HG02610 (cell line): ENCODE measurements at regions not wholly inside any gene's neighbourhood (a gene's known extent, or its start where the extent isn't known, plus 50 kb on each side); places are given as distances from the start of the nearest gene placed in this dataset.
"Not testable (repeated sequence)": the region's sequence is repeated elsewhere in the genome, so short reads cannot be mapped to it uniquely, and the experiment has no call there.

Experiments used
- ATAC-seq: cut with Tn5 transposase; IDR thresholded peaks from one replicate; pipeline ENCODE4 v1.9.1; 2021; ENCODE audit warnings: mild to moderate bottlenecking, moderate library complexity; ENCODE audit not compliant: unreplicated experiment

DNA sequence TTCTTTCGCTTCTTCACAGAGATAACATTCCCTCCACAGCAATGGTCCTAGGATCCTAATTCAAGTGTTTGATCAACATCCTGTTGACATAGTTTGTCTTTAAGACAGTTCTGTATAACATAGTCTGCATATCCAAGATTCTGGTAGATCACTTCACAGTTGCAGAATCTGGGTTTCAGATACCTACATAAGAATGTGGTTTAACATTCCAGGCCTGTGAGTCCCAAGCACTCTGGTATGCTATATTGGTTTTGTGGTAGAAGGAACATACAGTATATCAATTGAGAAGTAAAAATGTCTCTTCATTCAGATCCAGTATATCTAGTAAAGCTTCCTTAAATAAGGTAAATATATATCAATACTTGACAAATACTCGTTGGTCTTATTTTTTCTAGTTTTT, 914.2 kb upstream of the CDH6 start:
- ATAC-seq: no peak

DNA sequence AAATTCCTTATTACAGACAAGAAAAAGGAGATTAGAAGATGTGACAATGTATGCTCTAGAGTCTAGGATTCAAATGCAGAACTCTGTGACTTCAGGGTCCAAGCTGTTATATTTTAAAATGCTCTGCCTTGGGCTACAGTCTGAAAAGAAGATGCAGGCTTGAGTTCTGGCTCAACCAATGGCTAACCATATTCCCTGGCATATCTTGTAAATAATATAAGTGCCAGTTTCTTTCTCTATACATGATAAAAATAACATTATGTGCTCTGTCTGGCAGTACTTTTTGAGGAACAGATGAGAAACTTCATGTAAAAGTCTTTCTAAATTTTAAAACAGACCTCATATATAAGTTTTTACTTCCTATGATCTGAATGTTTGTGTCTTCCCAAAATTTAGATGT, 926.5 kb upstream of the CDH6 start:
- ATAC-seq: no peak

DNA sequence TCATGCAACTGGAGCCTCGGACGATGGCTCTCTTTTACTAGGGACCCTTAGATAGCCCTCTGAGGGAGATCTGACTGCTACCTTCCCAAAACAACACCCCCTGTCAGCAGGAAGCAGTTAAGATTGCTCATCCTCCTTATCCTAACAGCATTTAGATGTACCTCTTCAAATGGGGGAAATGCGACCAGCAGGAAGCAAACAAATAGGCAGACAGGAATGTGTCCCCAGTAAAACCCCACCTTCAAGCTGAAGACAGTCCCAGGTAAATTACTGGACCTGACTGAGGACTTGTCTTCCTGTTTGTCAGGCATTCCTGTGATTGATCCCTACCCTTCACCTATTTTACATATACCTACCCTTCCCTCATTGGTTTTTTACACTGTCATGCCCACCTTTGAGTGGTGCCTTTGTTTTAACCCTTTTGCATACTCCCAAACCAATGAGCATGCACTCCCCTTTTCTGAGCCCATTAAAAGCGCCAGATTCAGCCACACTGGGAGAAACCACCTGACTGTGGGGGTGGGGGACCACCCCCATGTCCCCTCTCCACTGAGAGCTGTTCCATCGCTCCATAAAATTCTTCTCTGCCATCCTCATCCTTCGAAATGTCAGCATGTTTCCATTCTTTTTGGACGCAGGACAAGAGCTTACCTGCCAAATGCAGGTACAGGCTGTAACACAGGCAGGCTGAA, 954.0 kb upstream of the CDH6 start:
- ATAC-seq: no peak

DNA sequence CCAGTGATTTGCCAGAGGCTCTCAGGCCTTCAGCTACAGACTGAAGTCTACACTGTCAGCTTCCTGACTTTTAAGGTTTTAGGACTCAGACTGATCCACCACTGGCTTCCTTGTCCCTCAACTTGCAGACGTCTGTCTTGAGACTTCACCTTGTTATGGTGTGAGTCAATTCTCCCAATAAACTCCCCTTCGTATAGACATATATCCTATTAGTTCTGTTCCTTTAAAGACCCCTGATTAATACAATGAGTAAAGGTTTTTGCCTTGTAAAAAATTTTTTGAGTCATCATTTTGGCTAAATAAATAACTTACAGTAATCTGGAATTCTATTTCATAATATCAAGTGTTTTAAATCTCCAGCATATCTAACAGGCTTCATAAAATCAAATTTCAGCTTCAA, 956.3 kb upstream of the CDH6 start:
- ATAC-seq: no peak

DNA sequence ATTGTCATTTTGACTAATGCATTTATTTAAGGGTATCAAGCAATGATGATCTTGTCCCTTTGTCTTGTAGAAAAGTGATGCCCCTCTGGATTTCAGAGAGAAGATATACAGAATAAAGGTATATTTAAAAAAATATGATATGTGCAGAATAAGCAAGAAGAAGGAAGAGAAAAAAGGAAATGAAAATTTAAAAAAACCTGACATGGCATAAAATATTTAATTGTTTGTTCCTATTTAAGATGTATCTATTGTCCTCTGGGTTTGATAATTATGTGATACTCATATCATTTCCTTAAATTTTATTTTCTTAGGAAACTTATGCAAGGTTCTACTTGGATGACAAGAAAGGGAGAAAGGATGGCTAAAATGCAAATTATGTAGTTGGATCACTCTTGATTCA, 983.7 kb upstream of the CDH6 start:
- no peak for ATAC-seq

DNA sequence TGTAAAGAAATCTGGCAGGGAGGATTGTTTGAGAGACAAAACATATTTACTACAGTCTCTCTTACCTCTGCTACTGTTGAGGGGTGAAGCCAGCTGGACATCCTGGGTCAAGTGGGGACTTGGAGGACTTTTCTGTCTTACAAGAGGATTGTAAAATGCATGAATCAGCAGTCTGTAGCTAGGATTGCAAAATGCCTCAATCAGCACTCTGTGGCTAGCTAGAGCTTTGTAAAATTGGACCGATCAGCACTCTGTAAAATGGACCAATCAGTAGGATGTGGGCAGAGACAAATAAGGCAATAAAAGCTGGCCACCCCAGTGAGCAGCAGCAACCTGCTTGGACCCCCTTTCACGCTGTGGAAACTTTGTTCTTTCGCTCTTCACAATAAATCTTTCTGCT, 995.8 kb upstream of the CDH6 start:
- no peak for ATAC-seq

DNA sequence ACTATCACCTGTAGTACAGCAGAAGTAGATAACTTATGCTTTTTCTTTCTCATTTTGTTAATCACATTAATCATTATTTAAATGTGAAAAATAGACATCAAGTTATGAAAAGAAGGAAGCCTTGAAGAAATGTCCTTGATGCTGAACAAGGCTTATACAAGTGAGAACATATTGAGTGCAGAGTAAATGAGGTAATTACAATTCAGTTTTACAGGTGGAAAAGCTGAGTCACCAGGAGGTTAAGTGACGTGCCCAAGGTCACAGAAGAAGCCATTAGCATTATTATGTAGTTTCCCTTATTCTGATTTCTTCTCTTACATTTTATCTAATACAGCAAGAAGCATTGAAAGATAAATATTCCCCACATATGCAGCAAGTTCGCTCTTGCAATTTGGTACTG, 998.5 kb upstream of the CDH6 start:
- ATAC-seq: no peak

DNA sequence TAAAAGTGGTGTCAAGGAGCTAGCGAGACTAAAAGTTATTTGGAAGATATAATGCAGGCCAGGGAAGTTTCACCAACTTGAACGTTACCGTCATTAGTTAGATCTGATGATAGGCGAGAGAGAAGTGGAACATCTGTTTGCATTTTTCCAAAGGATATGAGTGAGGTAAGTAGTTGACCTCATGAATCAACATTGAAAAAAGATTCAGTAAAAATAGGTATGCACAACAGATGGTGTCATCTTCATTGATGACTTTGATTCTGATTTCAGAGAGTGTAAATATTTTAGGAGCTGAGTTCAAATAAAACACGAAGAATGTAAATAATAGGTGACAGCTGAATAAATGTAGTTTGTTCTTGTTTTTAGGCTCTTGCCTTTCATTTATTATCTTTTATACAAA, 998.9 kb upstream of the CDH6 start:
- ATAC-seq: no peak

DNA sequence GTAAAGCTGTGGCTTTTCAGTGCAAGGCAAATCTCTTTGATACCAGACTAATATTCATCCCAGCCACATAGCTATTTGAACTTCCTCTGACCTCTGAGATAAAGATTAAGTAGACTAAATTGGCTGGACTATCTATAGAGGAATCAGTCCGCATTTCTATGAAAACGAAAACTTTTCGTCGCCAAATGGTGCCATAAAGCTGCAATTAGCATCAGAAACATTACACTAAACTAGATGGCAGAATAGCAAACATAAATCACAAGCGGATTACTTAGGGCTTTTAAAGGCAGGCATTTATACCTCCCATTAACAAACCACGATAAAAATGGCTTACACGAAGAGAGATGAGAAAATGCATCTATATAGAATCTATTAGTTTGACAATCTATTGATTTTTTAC, 1009.7 kb upstream of the CDH6 start:
- ATAC-seq: no peak

DNA sequence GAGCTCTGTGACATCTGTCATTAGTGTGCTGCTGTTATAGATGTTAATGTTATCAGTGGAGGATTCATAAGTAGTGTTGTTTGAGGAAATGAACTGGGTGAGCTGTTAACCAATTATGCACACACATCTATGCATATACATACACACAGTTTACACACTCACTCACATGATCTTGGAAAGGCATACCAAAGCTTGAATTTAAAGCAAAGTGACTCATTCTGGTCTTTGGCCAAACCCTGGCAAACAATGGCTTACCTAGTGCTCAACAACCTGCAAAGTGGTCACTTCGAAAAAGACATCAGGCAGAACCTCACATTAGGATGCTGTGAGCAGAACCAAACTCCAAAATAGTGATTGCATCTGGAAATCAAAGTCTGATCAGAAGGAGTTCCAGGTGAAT, 1037.3 kb upstream of the CDH6 start:
- ATAC-seq: no peak

DNA sequence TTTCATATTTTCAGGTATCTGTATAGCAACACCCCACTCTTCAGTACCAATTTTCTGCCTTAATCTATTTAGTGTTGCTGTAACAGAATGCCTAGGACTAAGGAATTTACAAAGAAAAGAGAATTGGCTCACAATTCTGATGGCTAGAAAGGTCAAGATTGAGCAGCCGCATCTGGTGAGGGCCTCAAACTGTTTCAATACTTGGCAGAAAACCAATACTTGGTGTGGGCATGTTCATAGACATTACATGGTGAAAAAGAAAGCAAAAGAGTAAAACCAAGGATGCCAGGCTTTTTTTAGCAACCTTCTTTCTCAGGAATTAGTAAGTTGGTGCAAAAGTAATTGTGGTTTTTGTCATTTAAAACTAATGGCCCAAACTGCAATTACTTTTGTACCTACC, 1041.1 kb upstream of the CDH6 start:
- ATAC-seq: no peak

DNA sequence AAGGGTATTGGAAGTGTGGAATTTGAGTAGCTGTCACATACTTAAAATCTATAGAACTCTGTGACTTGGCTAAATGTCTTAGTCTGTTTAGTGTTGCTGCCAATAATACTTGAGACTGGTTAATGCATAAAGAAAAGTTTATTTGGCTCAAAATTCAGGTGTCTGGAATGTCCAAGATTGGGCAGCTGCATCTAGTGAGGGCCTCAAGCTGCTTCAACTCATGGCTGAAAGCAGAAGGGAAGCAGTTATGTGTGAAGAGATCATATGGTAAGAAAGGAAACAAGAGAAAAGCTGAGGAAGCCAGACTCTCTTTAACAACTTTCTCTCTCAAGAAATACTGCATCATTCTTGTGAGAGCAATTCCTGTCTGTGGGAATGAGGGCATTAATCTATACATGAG, 1043.3 kb upstream of the CDH6 start:
- no peak for ATAC-seq

DNA sequence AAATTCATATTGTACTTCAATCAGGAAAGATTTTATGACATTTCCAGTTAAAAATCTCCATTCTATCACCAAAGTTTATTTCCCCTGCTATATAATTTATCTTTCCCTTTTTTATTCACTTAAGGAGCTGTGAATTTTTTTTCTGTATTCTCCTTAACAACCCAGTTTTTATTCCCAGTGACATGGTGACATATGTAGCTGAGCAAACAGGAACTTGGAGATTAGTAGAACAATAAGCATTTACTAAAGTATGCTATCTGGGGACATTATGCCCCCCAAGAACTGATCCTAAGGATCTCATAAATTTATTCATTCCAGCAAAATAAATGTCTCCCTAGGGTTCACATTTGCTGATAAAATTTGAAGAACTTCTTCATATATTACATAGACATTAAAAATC, 1044.0 kb upstream of the CDH6 start:
- ATAC-seq: no peak

DNA sequence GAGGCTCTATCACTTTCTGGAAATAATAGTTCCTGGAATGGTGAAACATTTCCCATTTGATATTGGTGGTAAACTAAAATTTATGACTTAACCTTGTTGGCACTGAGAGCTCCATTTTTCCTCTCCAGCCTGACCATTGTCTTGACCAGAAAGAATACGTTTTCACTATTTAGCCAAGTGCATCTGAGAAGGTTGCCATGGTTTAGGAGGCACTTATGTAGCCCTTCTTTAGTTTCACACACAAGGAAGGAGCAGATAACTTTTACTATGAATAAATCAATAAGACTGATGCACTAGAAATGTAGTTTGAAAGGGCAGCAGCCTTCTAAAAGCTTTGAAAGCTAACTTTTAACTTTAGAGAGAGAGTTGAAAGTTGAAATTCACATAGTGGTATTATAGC, 1045.5 kb upstream of the CDH6 start:
- ATAC-seq: no peak

DNA sequence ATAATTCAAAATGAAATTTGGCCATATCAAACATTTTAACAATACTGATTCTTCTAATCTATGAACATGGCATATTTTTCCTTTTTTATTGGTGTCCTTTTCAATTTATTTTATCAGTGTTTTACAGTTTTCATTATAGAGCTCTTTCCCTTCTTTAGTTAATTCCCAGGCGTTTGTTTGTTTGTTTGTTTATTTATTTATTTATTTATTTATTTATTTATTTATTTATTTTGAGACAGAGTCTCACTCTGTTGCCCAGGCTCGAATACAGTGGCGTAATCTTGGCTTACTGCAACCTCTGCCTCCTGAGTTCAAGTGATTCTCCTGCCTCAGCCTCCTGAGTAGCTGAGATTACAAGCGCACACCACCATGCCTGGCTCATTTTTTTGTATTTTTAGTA, 1049.4 kb upstream of the CDH6 start:
- ATAC-seq: not testable (repeated sequence)

DNA sequence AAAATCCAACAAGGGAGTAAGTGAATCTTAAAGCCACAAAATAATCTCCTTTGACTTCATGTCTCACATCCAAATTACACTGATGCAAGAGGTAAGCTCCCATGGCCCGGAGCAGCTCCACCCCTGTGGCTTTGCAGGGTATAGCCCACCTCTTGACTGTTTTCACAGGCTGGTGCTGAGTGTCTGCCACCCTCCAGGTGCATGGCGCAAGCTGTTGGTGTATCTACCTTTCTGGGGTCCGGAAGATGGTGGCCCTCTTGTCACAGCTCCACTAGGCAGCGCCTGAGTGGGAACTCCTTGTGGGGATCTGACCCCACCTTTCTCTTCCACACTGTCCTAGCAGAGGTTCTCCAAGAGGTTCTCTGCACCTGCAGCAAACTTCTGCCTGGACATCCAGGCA, 1051.1 kb upstream of the CDH6 start:
- ATAC-seq: no peak

DNA sequence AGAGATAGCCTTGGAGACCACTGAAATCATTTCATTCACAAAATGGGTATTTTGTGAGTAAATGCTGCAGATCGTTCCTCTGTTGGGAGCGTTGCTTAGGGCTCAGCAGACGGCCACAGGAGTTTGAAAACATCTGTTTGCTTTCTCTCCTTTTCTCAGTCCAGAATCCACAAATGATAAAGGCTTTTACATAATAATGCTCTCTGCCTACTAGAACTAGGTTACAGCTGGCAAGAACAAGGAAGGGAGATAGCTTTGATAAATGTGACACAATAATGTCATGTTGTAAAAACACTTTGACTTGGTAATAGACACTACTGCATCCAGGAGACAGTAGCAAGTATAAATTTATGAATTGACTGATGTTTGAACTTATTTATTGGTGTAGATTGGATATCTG, 1072.4 kb upstream of the CDH6 start:
- no peak for ATAC-seq

DNA sequence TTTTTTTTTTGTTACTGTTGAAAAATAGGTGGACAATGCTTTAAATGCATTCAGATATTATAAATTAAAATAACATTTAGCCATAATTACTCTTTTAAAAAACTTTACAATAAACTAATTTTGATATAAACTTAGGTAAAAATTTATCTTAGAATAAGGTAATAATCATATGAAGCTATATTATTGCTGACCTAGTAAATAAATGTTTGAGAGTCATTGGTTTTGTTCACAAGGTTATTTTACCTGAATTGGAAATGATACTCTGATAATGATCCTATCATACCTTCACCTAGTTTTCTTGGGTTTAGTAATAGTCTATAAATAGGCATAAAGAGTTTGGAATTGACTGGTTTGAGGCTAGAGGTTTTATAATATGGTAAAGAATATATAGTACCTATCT, 1076.4 kb upstream of the CDH6 start:
- no peak for ATAC-seq

DNA sequence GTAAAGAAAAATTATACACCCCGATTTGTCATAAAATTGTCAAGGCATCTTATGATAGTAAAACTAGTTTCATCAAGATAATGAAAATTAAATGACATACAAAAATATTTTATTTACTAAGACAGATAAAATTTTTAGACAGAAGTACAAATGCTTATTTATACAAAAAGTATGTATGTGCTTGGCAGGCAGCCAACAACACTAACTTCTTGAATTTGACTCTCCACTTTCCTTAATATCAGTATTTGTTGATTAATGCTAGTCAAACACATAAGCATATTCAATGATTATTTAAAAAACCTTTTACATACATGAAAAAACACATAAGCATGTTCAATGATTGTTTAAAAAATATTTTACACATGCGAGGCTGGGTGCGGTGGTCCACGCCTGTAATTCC, 1079.9 kb upstream of the CDH6 start:
- ATAC-seq: no peak

DNA sequence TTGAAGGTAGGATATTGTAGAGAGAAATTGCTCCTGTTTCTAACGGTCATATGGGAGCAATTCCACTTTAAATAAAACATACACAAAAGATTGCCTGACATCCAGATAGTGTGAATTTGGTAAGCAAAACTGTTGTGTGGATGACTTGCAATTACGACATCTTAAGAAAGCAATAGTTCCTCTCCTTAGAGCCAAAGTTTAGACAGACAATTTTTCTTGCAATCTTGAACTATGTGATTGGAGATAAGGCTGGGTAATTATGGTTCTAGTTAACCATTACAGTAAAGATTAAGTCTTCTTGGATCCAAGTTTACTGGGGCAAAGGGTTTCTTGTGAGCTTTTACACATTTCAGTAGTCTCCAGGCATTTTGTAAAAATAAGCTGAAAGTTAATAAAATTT, 1080.6 kb upstream of the CDH6 start:
- no peak for ATAC-seq

DNA sequence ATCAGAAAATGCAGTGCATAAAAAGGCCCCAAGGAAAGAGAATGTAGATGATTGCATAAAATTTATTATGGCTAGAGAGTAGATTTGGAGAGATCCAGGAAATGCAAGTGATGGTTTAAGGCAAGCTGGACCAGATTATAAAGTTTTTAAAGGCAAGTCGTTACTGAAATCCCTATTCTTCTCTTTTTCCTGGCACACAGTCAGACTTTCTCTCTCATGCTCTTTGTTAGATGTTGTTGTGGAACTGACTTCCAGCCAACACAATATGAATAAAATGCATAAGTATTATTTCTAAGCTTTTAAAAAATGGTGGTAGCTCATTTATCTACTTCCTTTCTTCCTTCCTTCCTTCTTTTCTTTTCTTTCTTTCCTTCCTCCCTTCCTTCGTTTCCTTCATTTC, 1085.4 kb upstream of the CDH6 start:
- no peak for ATAC-seq

DNA sequence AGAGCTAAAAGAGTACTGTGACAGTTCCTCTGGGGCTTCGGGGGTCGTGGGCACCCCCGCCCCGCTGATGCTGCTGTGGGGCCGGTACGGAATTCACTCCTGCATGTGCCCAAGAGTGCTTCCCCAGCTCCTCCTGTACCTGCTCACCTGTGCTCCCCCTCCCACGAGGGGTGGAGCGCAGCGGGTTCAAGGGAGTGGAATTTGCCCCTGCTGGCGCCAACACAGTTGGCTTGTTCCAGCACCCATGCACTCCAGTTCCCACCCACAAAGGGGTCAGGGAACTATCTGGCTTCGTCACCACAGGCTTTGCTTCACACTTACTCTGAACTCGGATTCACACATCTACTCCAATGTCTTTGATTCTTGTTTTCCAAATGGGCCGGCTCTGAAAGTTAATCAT, 1086.9 kb upstream of the CDH6 start:
- ATAC-seq: no peak

DNA sequence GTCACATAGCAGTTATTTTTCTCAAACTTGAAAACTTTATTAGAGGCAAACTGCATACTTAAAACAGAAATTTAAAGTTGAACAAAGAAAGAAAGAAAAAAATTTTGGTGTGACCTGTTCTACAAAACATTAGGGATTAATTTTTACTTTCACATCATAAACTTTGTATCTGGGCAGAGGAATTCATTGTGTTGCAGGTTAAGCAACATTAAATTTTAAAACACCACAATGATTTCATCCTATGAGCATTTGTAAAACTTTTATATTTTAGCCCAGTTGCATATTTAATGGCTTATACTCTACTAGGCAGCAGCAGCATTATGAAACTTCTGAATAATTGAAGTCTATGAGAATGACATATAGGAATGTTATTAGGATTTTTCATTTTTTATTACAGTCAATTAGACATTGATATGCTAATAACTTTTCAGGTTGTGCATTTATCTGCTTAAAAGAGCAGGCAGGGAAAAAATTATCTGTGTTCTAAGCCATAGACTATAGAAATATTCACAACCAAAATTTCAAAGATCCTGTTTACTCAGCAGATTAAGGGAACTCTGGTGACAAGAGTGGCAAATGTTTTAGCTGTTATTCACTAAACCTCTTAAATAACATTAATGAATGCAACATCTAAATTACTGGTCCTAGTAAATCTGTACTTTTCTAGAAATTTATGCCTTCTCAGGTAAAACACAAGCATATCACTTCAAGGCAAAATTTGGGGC, 1088.5 kb upstream of the CDH6 start:
- no peak for ATAC-seq
